ENCODE measurements at regions not wholly inside any gene's neighbourhood (a gene's known extent, or its start where the extent isn't known, plus 50 kb on each side); places are given as distances from the start of the nearest gene placed in this dataset.
"Not testable (repeated sequence)": the region's sequence is repeated elsewhere in the genome, so short reads cannot be mapped to it uniquely, and the experiment has no call there.

GRCh38 chr2:234392041-234392615 is 104.8 kb downstream of the ARL4C start:
- DNase-seq (ENCODE audit: extremely low read depth, low read depth), result no peak
- TF ChIP-seq CTCF (IDR thresholded peaks at IDR 0.05; ENCODE audit: low read depth, low read length, missing control alignments), result no peak
- no peak overlapping the region for H3K4me3 ChIP-seq (replicated peaks; ENCODE audit: low read depth, low read length)

- no peak for TF ChIP-seq CTCF (IDR thresholded peaks at IDR 0.05; ENCODE audit: low read depth, low read length, missing control alignments)
- DNase-seq (ENCODE audit: extremely low read depth, low read depth), result no peak
- H3K4me3 ChIP-seq (replicated peaks; ENCODE audit: low read depth, low read length), result no peak overlapping the region
These were observed 105.3 kb downstream of the ARL4C start for GRCh38 chr2:234391625-234392024.

- not testable (repeated sequence) for DNase-seq (ENCODE audit: extremely low read depth, low read depth); H3K4me3 ChIP-seq (replicated peaks; ENCODE audit: low read depth, low read length)
These were observed 107.2 kb downstream of the ARL4C start for GRCh38 chr2:234389661-234390060.

- no peak for DNase-seq (ENCODE audit: extremely low read depth, low read depth)
- no peak for TF ChIP-seq CTCF (IDR thresholded peaks at IDR 0.05; ENCODE audit: low read depth, low read length, missing control alignments)
- no peak overlapping the region for H3K4me3 ChIP-seq (replicated peaks; ENCODE audit: low read depth, low read length)
These were observed 108.3 kb downstream of the ARL4C start for GRCh38 chr2:234388591-234388990.

GRCh38 chr2:234386971-234387370 is 109.9 kb downstream of the ARL4C start:
- no peak for TF ChIP-seq CTCF (IDR thresholded peaks at IDR 0.05; ENCODE audit: low read depth, low read length, missing control alignments)
- no peak for DNase-seq (ENCODE audit: extremely low read depth, low read depth)

GRCh38 chr2:234382131-234382530 is 114.8 kb downstream of the ARL4C start:
- no peak overlapping the region for H3K4me3 ChIP-seq (replicated peaks; ENCODE audit: low read depth, low read length)
- DNase-seq (ENCODE audit: extremely low read depth, low read depth), result no peak
- TF ChIP-seq CTCF (IDR thresholded peaks at IDR 0.05; ENCODE audit: low read depth, low read length, missing control alignments), result no peak

More at GRCh38 chr2:234386971-234387370, 109.9 kb downstream of the ARL4C start:
- no peak overlapping the region for H3K4me3 ChIP-seq (replicated peaks; ENCODE audit: low read depth, low read length)

GRCh38 chr2:234378958-234379357 is 117.9 kb downstream of the ARL4C start:
- H3K4me3 ChIP-seq (replicated peaks; ENCODE audit: low read depth, low read length); DNase-seq (ENCODE audit: extremely low read depth, low read depth): not testable (repeated sequence)

GRCh38 chr2:234378440-234378839 is 118.4 kb downstream of the ARL4C start:
- no peak overlapping the region for H3K4me3 ChIP-seq (replicated peaks; ENCODE audit: low read depth, low read length)
- no peak for TF ChIP-seq CTCF (IDR thresholded peaks at IDR 0.05; ENCODE audit: low read depth, low read length, missing control alignments)
- DNase-seq (ENCODE audit: extremely low read depth, low read depth), result no peak

All from HFF-Myc (cell line).